Activated CD4-positive, alpha-beta T cell treated with anti-CD3 and anti-CD28 coated beads, Interleukin-2, amount 50 U/mL, for 48 hours (primary cell): ENCODE measurements at regions not wholly inside any gene's neighbourhood (a gene's known extent, or its start where the extent isn't known, plus 50 kb on each side); places are given as distances from the start of the nearest gene placed in this dataset.

ENCODE experiments used
- DNase-seq, 2 experiments: peaks; one replicate each; pipeline ENCODE4 v3.0.0-alpha.2; 2020

GRCh38 chr1:195495720-195496635 is 1112.3 kb downstream of the KCNT2 start:
- no peak for DNase-seq

- DNase-seq = no peak
These were observed 1126.1 kb downstream of the KCNT2 start for GRCh38 chr1:195482137-195482536.

GRCh38 chr1:195481293-195481692 is 1126.9 kb downstream of the KCNT2 start:
- DNase-seq = no peak

- DNase-seq = no peak
These were observed 1132.7 kb downstream of the KCNT2 start for GRCh38 chr1:195475568-195475967.

- no peak for DNase-seq
These were observed 1135.9 kb downstream of the KCNT2 start for GRCh38 chr1:195472291-195472690.

- no peak for DNase-seq
These were observed 1141.6 kb downstream of the KCNT2 start for GRCh38 chr1:195466639-195467038.

GRCh38 chr1:195462646-195463045 is 1145.6 kb downstream of the KCNT2 start:
- no peak for DNase-seq

GRCh38 chr1:195462152-195462551 is 1146.1 kb downstream of the KCNT2 start:
- no peak for DNase-seq

GRCh38 chr1:195458365-195458764 is 1149.9 kb downstream of the KCNT2 start:
- no peak for DNase-seq

GRCh38 chr1:195450794-195451193 is 1157.4 kb downstream of the KCNT2 start:
- no peak for DNase-seq

GRCh38 chr1:195439661-195440060 is 1168.6 kb downstream of the KCNT2 start:
- DNase-seq = no peak

- DNase-seq = no peak
These were observed 1173.6 kb downstream of the KCNT2 start for GRCh38 chr1:195434566-195435203.

- DNase-seq = no peak
These were observed 1177.4 kb downstream of the KCNT2 start for GRCh38 chr1:195430826-195431225.

- no peak for DNase-seq
These were observed 1179.3 kb downstream of the KCNT2 start for GRCh38 chr1:195428927-195429326.

- DNase-seq = no peak
These were observed 1192.7 kb downstream of the KCNT2 start for GRCh38 chr1:195415584-195415983.

GRCh38 chr1:195394567-195394966 is 1213.7 kb downstream of the KCNT2 start:
- DNase-seq = no peak

- DNase-seq = no peak
These were observed 1232.0 kb downstream of the KCNT2 start for GRCh38 chr1:195376190-195376589.

GRCh38 chr1:195373856-195374255 is 1234.4 kb downstream of the KCNT2 start:
- DNase-seq = no peak

GRCh38 chr1:195345149-195345548 is 1263.1 kb downstream of the KCNT2 start:
- no peak for DNase-seq

- DNase-seq = no peak
These were observed 1270.6 kb downstream of the KCNT2 start for GRCh38 chr1:195337646-195338045.

- no peak for DNase-seq
These were observed 1271.4 kb downstream of the KCNT2 start for GRCh38 chr1:195336812-195337211.

- DNase-seq = no peak
These were observed 1272.7 kb downstream of the KCNT2 start for GRCh38 chr1:195335541-195335940.

GRCh38 chr1:195332102-195332501 is 1276.1 kb downstream of the KCNT2 start:
- no peak for DNase-seq

- no peak for DNase-seq
These were observed 1279.6 kb downstream of the KCNT2 start for GRCh38 chr1:195328681-195329080.
